ENCODE measurements at regions not wholly inside any gene's neighbourhood (a gene's known extent, or its start where the extent isn't known, plus 50 kb on each side); places are given as distances from the start of the nearest gene placed in this dataset.
"Not testable (repeated sequence)": the region's sequence is repeated elsewhere in the genome, so short reads cannot be mapped to it uniquely, and the experiment has no call there.

GRCh38 chr6:85285934-85286333 is 163.9 kb upstream of the NT5E start:
- H3K27ac ChIP-seq (ENCODE audit: low read length), result no peak overlapping the region
- H3K4me1 ChIP-seq (ENCODE audit: control insufficient read depth, insufficient read depth, low read length), result no peaks in the 10 kb centered on the region
- no peaks in the 10 kb centered on the region for H3K27me3 ChIP-seq (ENCODE audit: control insufficient read depth, insufficient read depth, low read length)
- H3K36me3 ChIP-seq (ENCODE audit: control insufficient read depth, insufficient read depth, low read length), result no peaks in the 10 kb centered on the region
- DNase-seq (ENCODE audit: low read depth, low spot score), result no peak
- H3K4me3 ChIP-seq (ENCODE audit: low read length), result no peak overlapping the region
- no peaks in the 10 kb centered on the region for H3K9me3 ChIP-seq (ENCODE audit: control insufficient read depth, insufficient read depth, low read length)
- 100% methylated on average over 5 of the region's 22 CpGs for WGBS (ENCODE audit: insufficient coverage, insufficient read length)

- no peak overlapping the region for H3K27ac ChIP-seq (ENCODE audit: low read length)
- no CpG with 5 or more reads among the region's 6 CpGs for WGBS (ENCODE audit: insufficient coverage, insufficient read length)
- no peaks in the 10 kb centered on the region for H3K27me3 ChIP-seq (ENCODE audit: control insufficient read depth, insufficient read depth, low read length)
- no peaks in the 10 kb centered on the region for H3K4me1 ChIP-seq (ENCODE audit: control insufficient read depth, insufficient read depth, low read length)
- no peak for DNase-seq (ENCODE audit: low read depth, low spot score)
- no peaks in the 10 kb centered on the region for H3K36me3 ChIP-seq (ENCODE audit: control insufficient read depth, insufficient read depth, low read length)
- no peaks in the 10 kb centered on the region for H3K9me3 ChIP-seq (ENCODE audit: control insufficient read depth, insufficient read depth, low read length)
- no peak overlapping the region for H3K4me3 ChIP-seq (ENCODE audit: low read length)
Observed at GRCh38 chr6:85285114-85285513, 164.8 kb upstream of the NT5E start.

GRCh38 chr6:85283436-85283835 is 166.4 kb upstream of the NT5E start:
- no peak overlapping the region for H3K4me3 ChIP-seq (ENCODE audit: low read length)
- H3K27ac ChIP-seq (ENCODE audit: low read length), result no peak overlapping the region
- H3K4me1 ChIP-seq (ENCODE audit: control insufficient read depth, insufficient read depth, low read length), result no peaks in the 10 kb centered on the region
- no peaks in the 10 kb centered on the region for H3K36me3 ChIP-seq (ENCODE audit: control insufficient read depth, insufficient read depth, low read length)
- no peaks in the 10 kb centered on the region for H3K9me3 ChIP-seq (ENCODE audit: control insufficient read depth, insufficient read depth, low read length)
- DNase-seq (ENCODE audit: low read depth, low spot score), result no peak
- no CpG with 5 or more reads among the region's 3 CpGs for WGBS (ENCODE audit: insufficient coverage, insufficient read length)
- H3K27me3 ChIP-seq (ENCODE audit: control insufficient read depth, insufficient read depth, low read length), result no peaks in the 10 kb centered on the region

- WGBS (ENCODE audit: insufficient coverage, insufficient read length), result no CpG with 5 or more reads among the region's 3 CpGs
- no peaks in the 10 kb centered on the region for H3K4me1 ChIP-seq (ENCODE audit: control insufficient read depth, insufficient read depth, low read length)
- H3K27me3 ChIP-seq (ENCODE audit: control insufficient read depth, insufficient read depth, low read length), result no peaks in the 10 kb centered on the region
- DNase-seq (ENCODE audit: low read depth, low spot score), result no peak
- H3K9me3 ChIP-seq (ENCODE audit: control insufficient read depth, insufficient read depth, low read length), result no peaks in the 10 kb centered on the region
- no peaks in the 10 kb centered on the region for H3K36me3 ChIP-seq (ENCODE audit: control insufficient read depth, insufficient read depth, low read length)
- H3K4me3 ChIP-seq (ENCODE audit: low read length), result no peak overlapping the region
- H3K27ac ChIP-seq (ENCODE audit: low read length), result no peak overlapping the region
Observed at GRCh38 chr6:85278466-85279035, 171.3 kb upstream of the NT5E start.

- no CpG with 5 or more reads among the region's 1 CpG for WGBS (ENCODE audit: insufficient coverage, insufficient read length)
- H3K4me1 ChIP-seq (ENCODE audit: control insufficient read depth, insufficient read depth, low read length); H3K27ac ChIP-seq (ENCODE audit: low read length); H3K9me3 ChIP-seq (ENCODE audit: control insufficient read depth, insufficient read depth, low read length); H3K36me3 ChIP-seq (ENCODE audit: control insufficient read depth, insufficient read depth, low read length); DNase-seq (ENCODE audit: low read depth, low spot score); H3K4me3 ChIP-seq (ENCODE audit: low read length); H3K27me3 ChIP-seq (ENCODE audit: control insufficient read depth, insufficient read depth, low read length): not testable (repeated sequence)
Observed at GRCh38 chr6:85276026-85276425, 173.9 kb upstream of the NT5E start.

GRCh38 chr6:85275338-85275985 is 174.4 kb upstream of the NT5E start:
- no CpG with 5 or more reads among the region's 6 CpGs for WGBS (ENCODE audit: insufficient coverage, insufficient read length)
- no peaks in the 10 kb centered on the region for H3K27me3 ChIP-seq (ENCODE audit: control insufficient read depth, insufficient read depth, low read length)
- no peak overlapping the region for H3K4me3 ChIP-seq (ENCODE audit: low read length)
- no peak overlapping the region for H3K27ac ChIP-seq (ENCODE audit: low read length)
- H3K36me3 ChIP-seq (ENCODE audit: control insufficient read depth, insufficient read depth, low read length), result no peaks in the 10 kb centered on the region
- H3K9me3 ChIP-seq (ENCODE audit: control insufficient read depth, insufficient read depth, low read length), result no peaks in the 10 kb centered on the region
- DNase-seq (ENCODE audit: low read depth, low spot score), result no peak
- H3K4me1 ChIP-seq (ENCODE audit: control insufficient read depth, insufficient read depth, low read length), result no peaks in the 10 kb centered on the region

GRCh38 chr6:85273870-85274269 is 176.0 kb upstream of the NT5E start:
- no peaks in the 10 kb centered on the region for H3K9me3 ChIP-seq (ENCODE audit: control insufficient read depth, insufficient read depth, low read length)
- H3K36me3 ChIP-seq (ENCODE audit: control insufficient read depth, insufficient read depth, low read length), result no peaks in the 10 kb centered on the region
- H3K4me1 ChIP-seq (ENCODE audit: control insufficient read depth, insufficient read depth, low read length), result no peaks in the 10 kb centered on the region
- H3K27ac ChIP-seq (ENCODE audit: low read length), result no peak overlapping the region
- no peaks in the 10 kb centered on the region for H3K27me3 ChIP-seq (ENCODE audit: control insufficient read depth, insufficient read depth, low read length)
- DNase-seq (ENCODE audit: low read depth, low spot score), result no peak
- no peak overlapping the region for H3K4me3 ChIP-seq (ENCODE audit: low read length)

GRCh38 chr6:85273046-85273445 is 176.8 kb upstream of the NT5E start:
- H3K27ac ChIP-seq (ENCODE audit: low read length), result no peak overlapping the region
- no peaks in the 10 kb centered on the region for H3K36me3 ChIP-seq (ENCODE audit: control insufficient read depth, insufficient read depth, low read length)
- H3K4me3 ChIP-seq (ENCODE audit: low read length), result no peak overlapping the region
- no peak for DNase-seq (ENCODE audit: low read depth, low spot score)
- no CpG with 5 or more reads among the region's 4 CpGs for WGBS (ENCODE audit: insufficient coverage, insufficient read length)
- H3K4me1 ChIP-seq (ENCODE audit: control insufficient read depth, insufficient read depth, low read length), result no peaks in the 10 kb centered on the region
- no peaks in the 10 kb centered on the region for H3K9me3 ChIP-seq (ENCODE audit: control insufficient read depth, insufficient read depth, low read length)
- no peaks in the 10 kb centered on the region for H3K27me3 ChIP-seq (ENCODE audit: control insufficient read depth, insufficient read depth, low read length)

- Histone ChIP-seq H3K4me3 (ENCODE audit: low read length) (no peak overlapping the region), H3K9me3 (ENCODE audit: control insufficient read depth, insufficient read depth, low read length) (no peaks in the 10 kb centered on the region), H3K27ac (ENCODE audit: low read length) (no peak overlapping the region), H3K4me1 (ENCODE audit: control insufficient read depth, insufficient read depth, low read length) (no peaks in the 10 kb centered on the region), H3K36me3 (ENCODE audit: control insufficient read depth, insufficient read depth, low read length) (no peaks in the 10 kb centered on the region), H3K27me3 (ENCODE audit: control insufficient read depth, insufficient read depth, low read length) (no peaks in the 10 kb centered on the region)
- WGBS (ENCODE audit: insufficient coverage, insufficient read length), result no CpG with 5 or more reads among the region's 3 CpGs
- no peak for DNase-seq (ENCODE audit: low read depth, low spot score)
Observed at GRCh38 chr6:85272592-85272991, 177.3 kb upstream of the NT5E start.

GRCh38 chr6:85262621-85263020 is 187.3 kb upstream of the NT5E start:
- no peak for DNase-seq (ENCODE audit: low read depth, low spot score)
- H3K9me3 ChIP-seq (ENCODE audit: control insufficient read depth, insufficient read depth, low read length), result no peaks in the 10 kb centered on the region; the same call in 1 of the 2 replicates
- H3K36me3 ChIP-seq (ENCODE audit: control insufficient read depth, insufficient read depth, low read length), result no peaks in the 10 kb centered on the region
- no peak overlapping the region for H3K4me3 ChIP-seq (ENCODE audit: low read length)
- no peaks in the 10 kb centered on the region for H3K4me1 ChIP-seq (ENCODE audit: control insufficient read depth, insufficient read depth, low read length)
- H3K27ac ChIP-seq (ENCODE audit: low read length), result no peak overlapping the region
- no peaks in the 10 kb centered on the region for H3K27me3 ChIP-seq (ENCODE audit: control insufficient read depth, insufficient read depth, low read length)
- WGBS (ENCODE audit: insufficient coverage, insufficient read length), result no CpG with 5 or more reads among the region's 3 CpGs

GRCh38 chr6:85261271-85261670 is 188.6 kb upstream of the NT5E start:
- H3K36me3 ChIP-seq (ENCODE audit: control insufficient read depth, insufficient read depth, low read length), result no peaks in the 10 kb centered on the region
- no peaks in the 10 kb centered on the region; the same call in 1 of the 2 replicates for H3K9me3 ChIP-seq (ENCODE audit: control insufficient read depth, insufficient read depth, low read length)
- DNase-seq (ENCODE audit: low read depth, low spot score), result no peak
- no peaks in the 10 kb centered on the region for H3K4me1 ChIP-seq (ENCODE audit: control insufficient read depth, insufficient read depth, low read length)
- H3K27ac ChIP-seq (ENCODE audit: low read length), result no peak overlapping the region
- no peaks in the 10 kb centered on the region for H3K27me3 ChIP-seq (ENCODE audit: control insufficient read depth, insufficient read depth, low read length)
- no peak overlapping the region for H3K4me3 ChIP-seq (ENCODE audit: low read length)
- WGBS (ENCODE audit: insufficient coverage, insufficient read length), result no CpG with 5 or more reads among the region's 6 CpGs

Data from iPS DF 6.9 (cell line).